ENCODE measurements at regions not wholly inside any gene's neighbourhood (a gene's known extent, or its start where the extent isn't known, plus 50 kb on each side); places are given as distances from the start of the nearest gene placed in this dataset.

GRCh38 chr11:32323814-32324130, 111.6 kb downstream of the WT1 start:
- no peak for TF ChIP-seq POLR2A (IDR thresholded peaks at IDR 0.05; ENCODE audit: low read length)
- no peak for TF ChIP-seq GATA1 (IDR thresholded peaks at IDR 0.05; ENCODE audit: low read depth, low read length)

Data from erythroblast (primary cell).